ENCODE measurements at regions not wholly inside any gene's neighbourhood (a gene's known extent, or its start where the extent isn't known, plus 50 kb on each side); places are given as distances from the start of the nearest gene placed in this dataset.

GRCh38 chr12:90899456-90900182, 55.4 kb downstream of the CCER1 start:
- no peak for DNase-seq (ENCODE audit: low read depth, low spot score)

- no peak for DNase-seq (ENCODE audit: low read depth, low spot score)
Measured at GRCh38 chr12:90897986-90898385, 57.0 kb downstream of the CCER1 start.

DNA sequence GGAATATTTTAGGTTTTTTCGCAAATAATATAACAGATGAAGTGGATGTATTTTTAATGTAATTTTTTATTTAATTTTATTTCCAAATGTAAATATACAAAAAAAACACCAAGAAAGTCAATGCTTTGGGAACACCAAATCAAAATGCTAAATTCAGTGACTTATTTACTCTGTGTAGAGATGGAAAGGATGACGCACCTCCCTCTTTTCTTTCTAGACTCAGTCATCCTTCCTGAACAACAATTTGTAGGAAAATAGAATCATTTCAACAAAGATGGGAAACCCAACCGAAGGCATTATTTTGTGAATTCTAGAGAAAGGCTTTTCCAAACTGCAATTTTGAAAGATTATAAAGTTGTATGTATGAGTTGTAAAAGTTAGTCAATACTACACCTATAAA, 57.7 kb downstream of the CCER1 start:
- no peak for DNase-seq (ENCODE audit: low read depth, low spot score)

DNA sequence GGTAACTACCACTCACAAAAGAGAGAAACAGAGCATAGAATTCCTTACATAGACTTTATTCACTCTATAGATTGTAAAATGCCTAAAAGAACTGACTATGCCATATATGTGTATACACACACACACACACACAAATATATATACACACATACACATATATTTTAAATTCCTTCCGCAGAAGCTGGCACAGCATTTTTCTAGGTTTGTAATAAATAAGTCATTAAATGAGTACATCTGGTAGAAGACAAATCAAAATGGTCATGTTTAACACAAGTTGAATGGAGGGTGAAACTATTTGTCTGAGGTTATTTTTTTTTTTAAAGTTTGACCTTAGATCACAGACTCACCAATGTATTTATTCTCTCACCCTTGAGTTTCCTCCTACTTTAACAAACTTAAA, 58.2 kb downstream of the CCER1 start:
- DNase-seq (ENCODE audit: low read depth, low spot score) = no peak

GRCh38 chr12:90896164-90896563, 58.8 kb downstream of the CCER1 start:
- DNase-seq (ENCODE audit: low read depth, low spot score) = no peak

- no peak for DNase-seq (ENCODE audit: low read depth, low spot score)
Measured at GRCh38 chr12:90888316-90888715, 66.7 kb downstream of the CCER1 start.

- no peak for DNase-seq (ENCODE audit: low read depth, low spot score)
Measured at GRCh38 chr12:90883456-90883855, 71.5 kb downstream of the CCER1 start.

DNA sequence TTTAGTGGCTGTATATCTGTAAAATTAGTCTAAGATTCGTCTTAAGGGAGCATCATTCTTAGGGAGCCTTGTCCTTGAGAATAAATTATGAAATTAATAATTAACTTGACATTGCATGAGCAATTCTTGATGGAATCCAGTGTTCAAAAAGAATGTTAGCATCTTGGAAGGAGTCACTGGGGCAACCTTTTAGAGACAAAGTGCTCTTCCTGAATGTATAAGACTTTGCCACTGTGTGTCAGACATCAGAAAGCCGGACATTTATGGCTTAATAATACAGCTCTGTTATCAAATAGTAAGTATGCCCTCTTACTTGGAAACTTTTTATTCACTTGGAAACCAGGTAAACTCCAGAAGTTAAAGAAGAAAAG, 83.3 kb downstream of the CCER1 start:
- no peak for DNase-seq (ENCODE audit: low read depth, low spot score)

- DNase-seq (ENCODE audit: low read depth, low spot score) = no peak
Measured at GRCh38 chr12:90870971-90871725, 83.8 kb downstream of the CCER1 start.

DNA sequence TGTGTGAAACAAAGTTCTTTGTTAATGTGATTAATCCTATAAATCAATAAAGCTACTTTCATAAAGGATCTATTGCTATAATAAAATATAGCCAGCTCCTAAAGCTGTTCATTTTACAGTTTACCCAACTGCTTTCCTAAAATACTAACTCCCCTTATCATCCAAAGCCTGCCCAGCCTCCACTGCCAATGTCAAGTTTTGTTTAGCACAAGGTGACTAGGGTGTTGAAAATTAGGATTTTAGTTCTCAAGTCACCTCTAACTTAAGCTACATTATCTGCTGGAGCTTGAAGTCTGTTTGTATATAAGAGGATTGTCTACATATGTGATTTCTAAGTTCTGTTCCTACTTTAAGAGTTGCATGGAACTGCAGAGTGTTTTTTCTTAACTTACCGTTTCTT, 86.3 kb downstream of the CCER1 start:
- no peak for DNase-seq (ENCODE audit: low read depth, low spot score)

- DNase-seq (ENCODE audit: low read depth, low spot score) = no peak
Measured at GRCh38 chr12:90859591-90859990, 95.4 kb downstream of the CCER1 start.

GRCh38 chr12:90858252-90858651, 96.7 kb downstream of the CCER1 start:
- DNase-seq (ENCODE audit: low read depth, low spot score) = no peak

DNA sequence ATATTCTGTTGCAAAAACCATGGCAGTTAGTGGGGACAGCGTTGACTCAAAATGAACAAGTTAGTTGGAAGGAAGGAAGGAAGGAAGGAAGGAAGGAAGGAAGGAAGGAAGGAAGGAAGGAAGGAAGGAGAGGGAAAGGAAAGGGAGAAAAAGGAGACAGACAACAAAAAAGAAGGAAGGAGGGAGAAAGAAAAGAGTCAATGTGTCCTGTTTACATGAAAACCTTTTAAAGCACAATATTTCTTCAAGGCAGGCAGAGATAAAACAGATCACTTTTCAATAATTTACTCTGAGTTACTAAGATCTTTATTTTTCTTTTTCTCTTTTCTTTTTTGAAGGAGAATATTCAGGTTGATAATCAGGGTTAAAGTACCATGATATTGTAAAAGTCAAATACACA, 99.4 kb downstream of the CCER1 start:
- DNase-seq (ENCODE audit: low read depth, low spot score) = no peak

DNA sequence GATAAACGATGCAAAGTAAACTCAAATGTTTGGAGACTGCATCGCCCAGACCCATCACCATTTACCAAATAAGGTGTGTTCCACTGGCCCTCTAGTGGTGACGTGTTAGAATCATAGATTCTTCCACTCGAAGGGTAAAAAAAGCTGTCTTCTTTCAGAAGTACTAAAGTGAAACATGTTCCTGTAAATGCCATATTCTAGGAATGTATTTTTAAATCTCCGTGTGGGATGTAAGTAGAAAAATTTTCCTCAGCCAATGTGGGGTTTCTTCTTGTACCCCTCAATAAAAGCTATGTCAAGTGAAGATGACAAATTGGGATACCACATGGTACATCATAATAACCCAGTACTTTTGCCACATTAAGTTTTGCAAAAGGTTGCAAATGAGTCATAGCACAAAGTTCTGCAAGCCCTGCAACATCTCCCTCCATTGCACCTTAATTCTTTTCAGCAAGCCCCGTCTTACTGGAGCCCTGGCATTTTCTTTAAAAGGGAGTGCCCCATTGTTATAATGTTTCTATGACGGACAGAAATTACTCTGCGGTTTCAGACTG, 100.8 kb downstream of the CCER1 start:
- DNase-seq (ENCODE audit: low read depth, low spot score) = peak; percentile 4

DNA sequence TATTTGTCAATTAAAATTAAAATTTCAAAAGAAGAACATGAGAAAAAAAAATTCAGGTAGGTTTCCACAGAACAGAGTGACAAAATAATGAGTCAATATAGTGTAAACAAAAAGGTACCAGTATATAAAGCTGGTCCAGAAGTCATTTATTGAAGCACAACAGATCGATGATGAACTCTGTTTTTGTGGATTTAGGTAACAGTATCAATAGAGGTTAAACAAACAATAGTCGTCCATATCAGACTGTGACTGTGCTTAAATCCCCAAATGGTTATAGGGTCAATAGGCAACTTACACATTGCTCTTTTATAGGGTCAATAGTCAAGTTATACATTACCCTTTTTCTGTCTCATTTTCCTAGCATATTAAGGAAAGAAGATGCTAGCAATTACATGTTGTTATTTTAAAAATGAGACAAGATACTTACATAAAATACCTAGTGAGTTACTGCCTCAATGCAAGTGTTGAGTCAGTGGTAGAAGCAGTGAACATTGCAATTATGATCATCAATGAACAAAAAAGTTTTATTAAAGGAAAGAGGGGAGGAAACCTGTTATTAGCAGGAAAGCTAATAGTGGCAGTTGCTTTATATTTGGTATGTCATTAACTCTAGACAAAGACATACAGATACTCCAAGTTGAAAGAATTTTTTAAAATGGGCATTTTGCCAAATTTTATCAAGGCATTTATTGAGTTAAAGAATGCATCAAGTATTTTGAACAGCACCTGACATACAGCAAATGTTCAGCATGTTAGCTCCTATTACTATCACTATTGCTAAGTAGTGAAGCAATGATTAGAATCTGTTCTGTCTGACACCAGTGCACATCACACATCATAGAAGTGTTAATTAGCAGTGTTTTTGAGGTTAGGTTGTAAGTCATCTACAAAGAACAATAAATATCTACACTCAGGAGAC, 102.9 kb downstream of the CCER1 start:
- no peak for DNase-seq (ENCODE audit: low read depth, low spot score)

DNA sequence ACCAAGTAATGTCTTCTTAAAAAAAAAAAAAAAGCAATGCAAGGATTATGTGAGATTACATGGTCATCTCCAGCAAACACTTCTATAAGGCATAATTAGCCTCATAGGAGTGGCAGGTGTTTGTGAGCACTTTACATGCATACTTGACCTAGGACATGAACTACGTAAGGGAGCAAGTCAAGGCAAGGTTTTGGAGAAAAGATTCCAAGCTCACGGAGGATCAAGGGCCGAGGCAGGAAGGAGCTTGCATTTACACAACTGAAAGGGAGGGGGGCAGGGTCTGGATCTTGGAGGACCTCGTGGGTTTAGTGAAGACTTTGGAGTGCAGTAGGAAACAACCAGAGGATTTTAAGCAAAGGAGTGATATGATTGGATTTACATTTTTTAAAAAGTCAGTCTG, 112.5 kb downstream of the CCER1 start:
- no peak for DNase-seq (ENCODE audit: low read depth, low spot score)

- DNase-seq (ENCODE audit: low read depth, low spot score) = no peak
Measured at GRCh38 chr12:90841336-90841735, 113.6 kb downstream of the CCER1 start.

DNA sequence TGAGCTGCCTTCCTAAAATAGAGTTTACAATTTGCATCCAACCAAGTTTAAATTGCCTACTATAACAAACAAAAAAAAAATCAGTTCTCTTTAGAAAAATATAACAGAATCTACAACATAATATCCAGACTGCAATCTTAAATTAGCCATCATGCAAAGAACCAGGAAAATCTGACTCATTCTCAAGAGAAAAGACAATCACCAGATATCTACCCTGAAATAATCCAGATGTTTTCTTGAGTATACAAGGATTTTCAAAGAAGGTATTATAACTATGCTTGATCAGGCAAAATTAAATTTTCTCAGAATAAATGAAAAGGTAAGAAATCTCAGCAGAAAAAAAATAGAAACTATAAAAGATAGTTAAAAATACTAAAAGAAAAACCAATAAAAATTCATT, 115.6 kb downstream of the CCER1 start:
- DNase-seq (ENCODE audit: low read depth, low spot score) = no peak

DNA sequence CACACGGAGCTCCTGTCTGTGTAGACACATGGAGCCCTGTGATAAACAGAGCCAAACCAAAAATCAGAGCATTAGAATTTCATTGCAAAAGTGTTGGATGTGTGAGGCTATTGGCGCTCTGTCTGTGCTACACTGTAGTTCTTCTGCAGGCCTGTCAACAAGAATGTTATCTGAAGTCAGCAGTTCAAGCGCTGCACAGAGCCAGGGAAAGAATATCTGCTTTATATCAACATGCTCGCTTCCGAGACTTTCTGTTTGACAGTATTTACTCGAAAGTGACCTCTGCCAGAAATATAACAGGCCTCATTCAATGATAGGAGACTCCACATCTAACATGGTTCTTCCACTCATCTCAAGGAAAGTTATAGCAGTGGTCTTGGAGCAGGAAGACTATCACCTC, 118.3 kb downstream of the CCER1 start:
- DNase-seq (ENCODE audit: low read depth, low spot score) = peak; percentile 42

- no peak for DNase-seq (ENCODE audit: low read depth, low spot score)
Measured at GRCh38 chr12:90833228-90833627, 121.7 kb downstream of the CCER1 start.

DNA sequence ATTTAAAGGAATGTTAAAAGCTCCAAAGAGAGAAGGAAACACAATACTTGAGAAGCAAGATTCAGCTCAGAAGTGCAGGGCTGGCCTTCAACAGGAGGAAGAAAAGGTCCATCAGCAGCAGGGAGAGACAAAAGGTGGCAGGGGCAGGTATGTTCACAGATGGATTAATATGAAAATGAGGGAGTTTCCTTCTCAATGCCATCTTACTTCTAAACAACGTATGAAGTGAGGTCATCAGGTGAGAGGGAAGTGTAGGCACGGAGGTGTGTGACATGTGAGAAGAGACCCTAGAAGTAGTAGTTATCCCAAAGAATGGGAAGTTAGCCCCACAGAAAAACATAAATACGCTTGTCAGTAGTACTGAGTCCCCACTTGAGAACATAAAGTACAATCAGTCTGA, 122.5 kb downstream of the CCER1 start:
- DNase-seq (ENCODE audit: low read depth, low spot score) = no peak

DNA sequence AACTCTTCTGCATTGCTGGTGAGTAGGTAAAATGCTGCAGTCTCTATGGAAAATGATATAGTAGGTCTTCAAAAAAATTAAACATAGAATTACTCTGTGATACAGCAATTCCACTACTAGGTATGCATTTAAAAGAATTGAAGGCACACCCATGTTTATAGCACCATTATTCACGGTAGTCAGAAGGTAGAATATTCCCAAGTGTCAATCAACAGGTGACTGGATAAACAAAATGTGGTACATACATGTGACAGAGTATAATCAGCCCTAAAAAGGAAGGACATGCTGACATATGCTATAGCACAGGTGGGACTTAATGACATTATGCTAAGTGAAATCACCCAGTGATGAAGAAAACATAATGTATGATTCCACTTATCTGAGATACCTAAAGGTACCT, 123.3 kb downstream of the CCER1 start:
- no peak for DNase-seq (ENCODE audit: low read depth, low spot score)

Data from ELF-1 (cell line).